ENCODE measurements at regions not wholly inside any gene's neighbourhood (a gene's known extent, or its start where the extent isn't known, plus 50 kb on each side); places are given as distances from the start of the nearest gene placed in this dataset.

DNA sequence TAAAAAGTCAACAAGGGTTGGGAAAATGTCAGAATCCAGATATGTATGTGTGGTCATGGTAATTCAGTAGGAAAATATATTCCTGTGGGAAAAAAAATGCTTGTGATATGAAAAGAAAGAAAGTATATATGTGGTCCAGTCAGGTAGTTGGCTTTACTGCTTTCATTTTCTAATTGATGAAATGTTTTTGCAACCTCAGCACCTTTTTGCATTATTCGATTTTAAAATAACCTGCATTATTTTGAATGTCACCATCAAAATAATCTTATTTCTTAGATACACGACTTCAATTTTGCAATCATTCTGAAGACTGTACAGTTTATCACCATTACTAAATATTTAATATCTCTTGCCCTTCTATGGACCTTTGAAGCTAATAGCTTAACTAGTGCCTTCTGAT, 170.8 kb upstream of the SPANXN4 start:
- peaks cover 50 to 53% of the 10 kb centered on the region in 2 experiments for H3K9me3 Mint-ChIP-seq
- H3K36me3 Mint-ChIP-seq (ENCODE audit: insufficient read depth in 1 of 3, low read depth in 3 of 3), result peaks cover 0 to 5% (median 0%) of the 10 kb centered on the region in 3 experiments; a peak in 3 of 7 replicates
- no peak overlapping the region for H3K56ac ChIP-seq (ENCODE audit: insufficient read length, low read depth, low read length)
- H3K4ac ChIP-seq (ENCODE audit: low read depth, low read length), result no peak overlapping the region
- H4K91ac ChIP-seq (ENCODE audit: insufficient read length, low read depth, low read length), result no peak overlapping the region
- H3K23ac ChIP-seq (ENCODE audit: insufficient read length, low read depth, low read length), result no peak overlapping the region
- H3K27ac ChIP-seq (ENCODE audit: insufficient read length, low read depth, low read length), result no peak overlapping the region
- no peak overlapping the region for H3K9ac ChIP-seq (ENCODE audit: extremely low read depth, insufficient read length, low read length)
- H3K4me3 Mint-ChIP-seq, result no peak overlapping the region
- no peak overlapping the region for H2BK120ac ChIP-seq (ENCODE audit: low read depth, low read length, poor library complexity, severe bottlenecking)
- H4K20me1 ChIP-seq (ENCODE audit: control insufficient read depth, insufficient read depth, insufficient read length), result no peaks in the 10 kb centered on the region
- H4K8ac ChIP-seq (replicated peaks; ENCODE audit: insufficient read length, low read depth, low read length), result no peak overlapping the region
- no peak overlapping the region for H2AFZ ChIP-seq (ENCODE audit: low read length)
- no peaks in the 10 kb centered on the region for H3K23me2 ChIP-seq (ENCODE audit: insufficient read length, low read depth, low read length, poor library complexity, severe bottlenecking)
- DNase-seq, result no peak
- TF ChIP-seq, protein P1, sequence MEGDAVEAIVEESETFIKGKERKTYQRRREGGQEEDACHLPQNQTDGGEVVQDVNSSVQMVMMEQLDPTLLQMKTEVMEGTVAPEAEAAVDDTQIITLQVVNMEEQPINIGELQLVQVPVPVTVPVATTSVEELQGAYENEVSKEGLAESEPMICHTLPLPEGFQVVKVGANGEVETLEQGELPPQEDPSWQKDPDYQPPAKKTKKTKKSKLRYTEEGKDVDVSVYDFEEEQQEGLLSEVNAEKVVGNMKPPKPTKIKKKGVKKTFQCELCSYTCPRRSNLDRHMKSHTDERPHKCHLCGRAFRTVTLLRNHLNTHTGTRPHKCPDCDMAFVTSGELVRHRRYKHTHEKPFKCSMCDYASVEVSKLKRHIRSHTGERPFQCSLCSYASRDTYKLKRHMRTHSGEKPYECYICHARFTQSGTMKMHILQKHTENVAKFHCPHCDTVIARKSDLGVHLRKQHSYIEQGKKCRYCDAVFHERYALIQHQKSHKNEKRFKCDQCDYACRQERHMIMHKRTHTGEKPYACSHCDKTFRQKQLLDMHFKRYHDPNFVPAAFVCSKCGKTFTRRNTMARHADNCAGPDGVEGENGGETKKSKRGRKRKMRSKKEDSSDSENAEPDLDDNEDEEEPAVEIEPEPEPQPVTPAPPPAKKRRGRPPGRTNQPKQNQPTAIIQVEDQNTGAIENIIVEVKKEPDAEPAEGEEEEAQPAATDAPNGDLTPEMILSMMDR (conservative IDR thresholded peaks at IDR 0.05), result no peak
- no peak overlapping the region for H3K14ac ChIP-seq (ENCODE audit: insufficient read depth, low read length)
- H2BK12ac ChIP-seq (ENCODE audit: insufficient read length, low read depth, low read length), result no peak overlapping the region
- H3K27me3 Mint-ChIP-seq (ENCODE audit: low read depth), result no peaks in the 10 kb centered on the region
- H2BK5ac ChIP-seq (ENCODE audit: insufficient read length, low read length), result no peak overlapping the region
- H3T11ph ChIP-seq (ENCODE audit: low read length), result no peak overlapping the region
- H3K27ac Mint-ChIP-seq, result no peak overlapping the region
- no peak overlapping the region for H3K18ac ChIP-seq (ENCODE audit: insufficient read length, low read depth, low read length)
- H3K4me1 ChIP-seq (ENCODE audit: insufficient read depth, low read length), result no peaks in the 10 kb centered on the region
- H3K27me3 ChIP-seq (ENCODE audit: insufficient read depth, low read length), result no peaks in the 10 kb centered on the region
- no peak overlapping the region for H4K5ac ChIP-seq (ENCODE audit: insufficient read length, low read depth, low read length)
- no CpG with 5 or more reads among the region's 2 CpGs for WGBS (ENCODE audit: extremely low coverage, insufficient read length, low lambda C conversion rate)
- no peak overlapping the region for H2BK20ac ChIP-seq (ENCODE audit: low read depth, low read length, poor library complexity, severe bottlenecking)
- no peaks in the 10 kb centered on the region for H3K4me1 Mint-ChIP-seq
- no peak overlapping the region for H2AK5ac ChIP-seq (ENCODE audit: insufficient read length, low read length)
- no peak overlapping the region for H2BK15ac ChIP-seq (ENCODE audit: low read depth, low read length)
- no peaks in the 10 kb centered on the region for H3K79me2 ChIP-seq (ENCODE audit: insufficient read depth, low read length)
- no peaks in the 10 kb centered on the region for H3K79me1 ChIP-seq (ENCODE audit: insufficient read depth, low read depth, low read length, poor library complexity, severe bottlenecking)
- H3K9me3 ChIP-seq (ENCODE audit: control insufficient read depth, low read depth, low read length), result no peaks in the 10 kb centered on the region
- H3K4me2 ChIP-seq (ENCODE audit: insufficient read depth, insufficient read length, low read length), result no peak overlapping the region

Measured in H9 (cell line).